ENCODE measurements at regions not wholly inside any gene's neighbourhood (a gene's known extent, or its start where the extent isn't known, plus 50 kb on each side); places are given as distances from the start of the nearest gene placed in this dataset.

DNA sequence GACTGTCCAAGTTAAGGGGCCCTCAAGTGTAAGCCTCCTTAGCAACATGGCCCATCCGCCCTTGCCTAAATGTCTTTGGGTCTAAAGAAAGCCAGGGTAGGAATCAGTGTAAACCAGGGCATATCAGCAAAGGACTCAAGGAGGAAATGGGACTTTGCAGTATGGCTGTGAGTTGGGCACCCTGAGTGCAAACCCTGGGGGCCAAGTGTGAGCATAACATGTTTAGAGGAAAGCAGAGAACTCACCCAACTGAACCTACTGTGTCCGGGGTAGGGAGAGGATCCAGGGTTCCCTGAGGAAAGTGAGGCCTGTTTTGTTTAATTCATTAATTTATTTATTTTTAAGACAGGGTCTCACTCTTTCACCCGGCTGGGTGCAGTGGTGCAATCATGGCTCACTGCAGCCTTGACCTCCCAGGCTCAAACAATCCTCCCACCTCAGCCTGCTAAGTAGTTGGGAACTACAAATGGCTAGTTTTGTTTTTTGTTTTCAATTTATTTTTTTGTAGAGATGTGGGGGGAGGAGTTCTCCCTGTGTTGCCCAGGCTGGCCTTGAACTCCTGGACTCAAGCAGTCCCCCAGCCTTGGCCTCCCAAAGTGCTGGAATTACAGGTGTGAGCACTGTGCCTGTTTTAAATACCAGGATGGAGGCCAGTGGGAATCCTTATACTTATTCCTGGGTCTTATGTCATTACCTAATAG, 51.0 kb upstream of the ACTR3 start:
- H3K4me1 ChIP-seq (ENCODE audit: control insufficient read depth in 1 of 2, insufficient read depth in 2 of 2, low read depth in 1 of 2, low read length in 1 of 2) = no peaks in the 10 kb centered on the region
- no peaks in the 10 kb centered on the region for H3K9me2 ChIP-seq
- H3K4me3 ChIP-seq (ENCODE audit: low read depth in 2 of 2, low read length in 1 of 2) = no peak overlapping the region
- no peaks in the 10 kb centered on the region for H3K79me2 ChIP-seq (ENCODE audit: insufficient read depth)
- peaks cover 3% of the 10 kb centered on the region for H3F3A ChIP-seq (replicated peaks; ENCODE audit: insufficient read depth)
- TF ChIP-seq CHD2 (IDR thresholded peaks at IDR 0.05; ENCODE audit: low read length, partially characterized antibody) (no peak), TCF12 (IDR thresholded peaks at IDR 0.05) (no peak), SIN3A (IDR thresholded peaks at IDR 0.05; ENCODE audit: borderline replicate concordance, low read depth, low read length) (no peak), MXI1 (IDR thresholded peaks at IDR 0.05; ENCODE audit: low read depth, low read length) (no peak), FOSL2 (IDR thresholded peaks at IDR 0.05; ENCODE audit: borderline replicate concordance, low read depth) (no peak), GABPA (IDR thresholded peaks at IDR 0.05; ENCODE audit: low read depth) (no peak), FOXJ3 (CRISPR knock-in tag; IDR thresholded peaks at IDR 0.05) (no peak), TEAD4 (IDR thresholded peaks at IDR 0.05; ENCODE audit: borderline replicate concordance, insufficient read depth) (no peak), EZH2phosphoT487 (IDR thresholded peaks at IDR 0.05; ENCODE audit: borderline replicate concordance, low read depth) (no peak), RAD21 (IDR thresholded peaks at IDR 0.05; ENCODE audit: low read length) (no peak), RFX5 (IDR thresholded peaks at IDR 0.05; ENCODE audit: low read length) (no peak), POLR2AphosphoS5 (IDR thresholded peaks at IDR 0.05; ENCODE audit: low read depth, low read length) (no peak), JUND (IDR thresholded peaks at IDR 0.05) (no peak), YY1 (IDR thresholded peaks at IDR 0.05; ENCODE audit: low read depth) (no peak), NFIC (IDR thresholded peaks at IDR 0.05; ENCODE audit: borderline replicate concordance) (no peak), FOXM1 (IDR thresholded peaks at IDR 0.05; ENCODE audit: low read depth) (no peak), ELF1 (IDR thresholded peaks at IDR 0.05) (no peak)
- TF ChIP-seq, protein P1, sequence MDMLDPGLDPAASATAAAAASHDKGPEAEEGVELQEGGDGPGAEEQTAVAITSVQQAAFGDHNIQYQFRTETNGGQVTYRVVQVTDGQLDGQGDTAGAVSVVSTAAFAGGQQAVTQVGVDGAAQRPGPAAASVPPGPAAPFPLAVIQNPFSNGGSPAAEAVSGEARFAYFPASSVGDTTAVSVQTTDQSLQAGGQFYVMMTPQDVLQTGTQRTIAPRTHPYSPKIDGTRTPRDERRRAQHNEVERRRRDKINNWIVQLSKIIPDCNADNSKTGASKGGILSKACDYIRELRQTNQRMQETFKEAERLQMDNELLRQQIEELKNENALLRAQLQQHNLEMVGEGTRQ (IDR thresholded peaks at IDR 0.05; ENCODE audit: borderline replicate concordance, low read depth, low read length) = no peak
- TF ChIP-seq, protein P2, sequence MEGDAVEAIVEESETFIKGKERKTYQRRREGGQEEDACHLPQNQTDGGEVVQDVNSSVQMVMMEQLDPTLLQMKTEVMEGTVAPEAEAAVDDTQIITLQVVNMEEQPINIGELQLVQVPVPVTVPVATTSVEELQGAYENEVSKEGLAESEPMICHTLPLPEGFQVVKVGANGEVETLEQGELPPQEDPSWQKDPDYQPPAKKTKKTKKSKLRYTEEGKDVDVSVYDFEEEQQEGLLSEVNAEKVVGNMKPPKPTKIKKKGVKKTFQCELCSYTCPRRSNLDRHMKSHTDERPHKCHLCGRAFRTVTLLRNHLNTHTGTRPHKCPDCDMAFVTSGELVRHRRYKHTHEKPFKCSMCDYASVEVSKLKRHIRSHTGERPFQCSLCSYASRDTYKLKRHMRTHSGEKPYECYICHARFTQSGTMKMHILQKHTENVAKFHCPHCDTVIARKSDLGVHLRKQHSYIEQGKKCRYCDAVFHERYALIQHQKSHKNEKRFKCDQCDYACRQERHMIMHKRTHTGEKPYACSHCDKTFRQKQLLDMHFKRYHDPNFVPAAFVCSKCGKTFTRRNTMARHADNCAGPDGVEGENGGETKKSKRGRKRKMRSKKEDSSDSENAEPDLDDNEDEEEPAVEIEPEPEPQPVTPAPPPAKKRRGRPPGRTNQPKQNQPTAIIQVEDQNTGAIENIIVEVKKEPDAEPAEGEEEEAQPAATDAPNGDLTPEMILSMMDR (IDR thresholded peaks at IDR 0.05) = no peak
- TF ChIP-seq, protein P3, sequence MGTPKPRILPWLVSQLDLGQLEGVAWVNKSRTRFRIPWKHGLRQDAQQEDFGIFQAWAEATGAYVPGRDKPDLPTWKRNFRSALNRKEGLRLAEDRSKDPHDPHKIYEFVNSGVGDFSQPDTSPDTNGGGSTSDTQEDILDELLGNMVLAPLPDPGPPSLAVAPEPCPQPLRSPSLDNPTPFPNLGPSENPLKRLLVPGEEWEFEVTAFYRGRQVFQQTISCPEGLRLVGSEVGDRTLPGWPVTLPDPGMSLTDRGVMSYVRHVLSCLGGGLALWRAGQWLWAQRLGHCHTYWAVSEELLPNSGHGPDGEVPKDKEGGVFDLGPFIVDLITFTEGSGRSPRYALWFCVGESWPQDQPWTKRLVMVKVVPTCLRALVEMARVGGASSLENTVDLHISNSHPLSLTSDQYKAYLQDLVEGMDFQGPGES (IDR thresholded peaks at IDR 0.05; ENCODE audit: low read depth, low read length) = no peak
- no peaks in the 10 kb centered on the region for H4K20me1 ChIP-seq (ENCODE audit: insufficient read depth)
- 95% methylated on average over 3 of the region's 3 CpGs for WGBS (ENCODE audit: low lambda C conversion rate)
- DNase-seq = no peak
- no peak overlapping the region for H3K27ac ChIP-seq (ENCODE audit: low read depth in 2 of 2, low read length in 1 of 2)
- H3K36me3 ChIP-seq (replicated peaks in 1 of 2; ENCODE audit: control insufficient read depth in 1 of 2, insufficient read depth in 2 of 2, low read length in 1 of 2) = no peaks in the 10 kb centered on the region
- no peak overlapping the region for H2AFZ ChIP-seq (ENCODE audit: low read depth)
- no peaks in the 10 kb centered on the region for H3K27me3 ChIP-seq (ENCODE audit: insufficient read depth)
- H3K9ac ChIP-seq = no peak overlapping the region
- no peak overlapping the region for H3K4me2 ChIP-seq
- ChIA-PET CTCF (no interaction called here), POLR2A (no interaction called here)
- H3K9me3 ChIP-seq = no peaks in the 10 kb centered on the region
